HG03558 (cell line): ENCODE measurements at regions not wholly inside any gene's neighbourhood (a gene's known extent, or its start where the extent isn't known, plus 50 kb on each side); places are given as distances from the start of the nearest gene placed in this dataset.

ENCODE experiments used
- ATAC-seq: cut with Tn5 transposase; IDR thresholded peaks from one replicate; pipeline ENCODE4 v1.9.1; 2021; ENCODE audit warnings: moderate number of reproducible peaks; ENCODE audit not compliant: unreplicated experiment; ENCODE audit errors: extremely low read depth

- ATAC-seq: no peak
These were observed 85.6 kb downstream of the SOX9 start for GRCh38 chr17:72206376-72206775.

GRCh38 chr17:72208832-72209231 lies 88.0 kb downstream of the SOX9 start:
- ATAC-seq: no peak

- ATAC-seq: no peak
These were observed 91.2 kb downstream of the SOX9 start for GRCh38 chr17:72212041-72212440.

- no peak for ATAC-seq
These were observed 94.7 kb downstream of the SOX9 start for GRCh38 chr17:72215490-72215889.

- no peak for ATAC-seq
These were observed 95.1 kb downstream of the SOX9 start for GRCh38 chr17:72215928-72216327.

GRCh38 chr17:72219137-72219823 lies 98.5 kb downstream of the SOX9 start:
- ATAC-seq: no peak

- ATAC-seq: no peak
These were observed 99.1 kb downstream of the SOX9 start for GRCh38 chr17:72219824-72220493.

GRCh38 chr17:72222661-72223380 lies 102.0 kb downstream of the SOX9 start:
- no peak for ATAC-seq

- no peak for ATAC-seq
These were observed 103.1 kb downstream of the SOX9 start for GRCh38 chr17:72223866-72224291.

- ATAC-seq: no peak
These were observed 105.5 kb downstream of the SOX9 start for GRCh38 chr17:72226322-72226721.

- no peak for ATAC-seq
These were observed 113.2 kb downstream of the SOX9 start for GRCh38 chr17:72233986-72234385.

GRCh38 chr17:72234985-72235384 lies 114.2 kb downstream of the SOX9 start:
- ATAC-seq: no peak

- no peak for ATAC-seq
These were observed 116.3 kb downstream of the SOX9 start for GRCh38 chr17:72236980-72237633.

GRCh38 chr17:72238157-72238673 lies 117.4 kb downstream of the SOX9 start:
- ATAC-seq: no peak

GRCh38 chr17:72239548-72239947 lies 118.7 kb downstream of the SOX9 start:
- ATAC-seq: no peak

GRCh38 chr17:72240333-72240732 lies 119.5 kb downstream of the SOX9 start:
- ATAC-seq: no peak

- no peak for ATAC-seq
These were observed 123.7 kb downstream of the SOX9 start for GRCh38 chr17:72244494-72244893.

GRCh38 chr17:72244956-72245355 lies 124.1 kb downstream of the SOX9 start:
- ATAC-seq: no peak

- no peak for ATAC-seq
These were observed 128.6 kb downstream of the SOX9 start for GRCh38 chr17:72249441-72249840.

- ATAC-seq: no peak
These were observed 129.4 kb downstream of the SOX9 start for GRCh38 chr17:72250206-72250605.

- ATAC-seq: no peak
These were observed 132.8 kb downstream of the SOX9 start for GRCh38 chr17:72253597-72253996.
